GM12874 (cell line): ENCODE measurements at regions not wholly inside any gene's neighbourhood (a gene's known extent, or its start where the extent isn't known, plus 50 kb on each side); places are given as distances from the start of the nearest gene placed in this dataset.

Source experiments
- CTCF ChIP-seq: IDR thresholded peaks from 2 replicates; pipeline ENCODE4 v1.5.1; 2011; ENCODE audit warnings: low read depth, mild to moderate bottlenecking, control low read depth, low read length, moderate library complexity; ENCODE audit not compliant: insufficient read depth

DNA sequence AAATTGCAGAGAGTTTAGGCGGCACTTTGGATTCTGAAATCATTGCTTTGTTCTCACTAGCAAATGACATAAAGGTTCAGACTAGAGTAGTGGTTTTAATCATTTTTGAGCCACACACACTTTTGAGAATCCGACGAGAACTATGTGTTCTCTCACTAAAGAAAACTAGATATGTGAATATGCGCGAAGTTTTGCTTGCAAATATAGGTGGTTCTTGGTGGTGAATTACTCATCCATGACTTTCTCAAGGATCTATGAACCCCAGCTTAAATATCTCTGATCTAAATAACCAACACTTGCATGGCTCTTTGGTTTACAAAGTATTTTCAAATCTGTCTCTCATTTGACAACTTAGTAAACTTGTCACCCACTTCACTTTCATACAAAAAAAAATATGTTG lies 54.8 kb downstream of the NOG start:
- TF ChIP-seq CTCF: no peak

DNA sequence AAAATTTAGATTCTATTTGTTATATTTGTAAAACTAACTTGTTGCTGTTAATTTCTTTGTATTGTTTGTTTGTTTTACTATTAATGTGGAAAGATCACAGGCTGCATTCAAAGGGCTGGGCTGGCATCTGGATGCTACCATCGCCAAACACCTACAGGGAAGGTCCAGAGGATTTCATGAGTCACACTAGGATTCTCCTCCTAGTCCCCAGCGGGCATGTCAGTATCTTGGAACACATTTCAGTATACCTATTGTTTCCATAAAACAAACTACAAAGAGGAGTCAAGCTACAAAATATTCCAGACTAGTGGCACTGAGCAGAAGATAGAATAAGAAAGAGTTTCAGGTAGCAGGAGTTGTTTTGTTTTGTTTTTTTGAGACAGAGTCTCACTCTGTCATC lies 55.3 kb downstream of the NOG start:
- no peak for TF ChIP-seq CTCF

DNA sequence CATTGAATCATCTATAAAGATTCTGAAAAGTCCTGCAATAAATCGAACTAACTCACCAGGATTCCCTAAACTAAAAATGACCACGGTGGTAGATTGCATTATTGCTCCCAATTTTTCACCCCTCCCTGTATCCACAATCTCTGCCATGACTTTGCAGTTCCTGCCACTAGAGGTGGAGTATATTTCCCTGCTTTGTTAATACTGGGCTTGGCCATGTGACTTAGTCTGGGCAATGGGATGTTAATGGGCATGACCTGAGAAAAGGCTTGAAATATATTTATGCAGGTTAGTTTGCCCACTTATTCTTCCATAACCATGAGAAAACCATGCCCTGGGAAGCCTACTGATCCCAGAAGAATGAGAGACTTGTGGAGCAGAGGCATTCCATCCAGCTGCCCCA lies 59.1 kb downstream of the NOG start:
- no peak for TF ChIP-seq CTCF

DNA sequence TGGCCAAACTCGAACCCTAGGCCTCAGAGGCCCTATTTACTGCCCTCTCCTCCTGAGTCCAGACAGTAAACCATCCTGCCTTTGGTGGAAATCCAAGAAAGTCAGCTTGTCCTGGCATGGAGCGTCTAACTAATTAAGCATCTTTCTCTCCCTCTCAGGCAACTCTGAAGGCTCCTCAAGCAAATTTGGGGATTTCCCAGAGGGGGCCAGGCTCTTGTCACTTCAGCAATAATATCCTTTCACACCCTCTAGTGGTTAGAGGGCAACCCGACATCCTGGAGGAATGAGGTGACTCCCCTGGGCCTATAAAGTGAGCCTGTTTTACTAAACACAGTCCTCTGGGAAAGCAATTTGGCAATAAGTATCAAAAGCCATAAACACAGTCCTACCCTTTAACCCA lies 60.4 kb downstream of the NOG start:
- peak; percentile 56 for TF ChIP-seq CTCF

- no peak for TF ChIP-seq CTCF
These were observed 63.3 kb downstream of the NOG start for GRCh38 chr17:56656701-56657327.

- no peak for TF ChIP-seq CTCF
These were observed 65.1 kb downstream of the NOG start for GRCh38 chr17:56658648-56659047.

DNA sequence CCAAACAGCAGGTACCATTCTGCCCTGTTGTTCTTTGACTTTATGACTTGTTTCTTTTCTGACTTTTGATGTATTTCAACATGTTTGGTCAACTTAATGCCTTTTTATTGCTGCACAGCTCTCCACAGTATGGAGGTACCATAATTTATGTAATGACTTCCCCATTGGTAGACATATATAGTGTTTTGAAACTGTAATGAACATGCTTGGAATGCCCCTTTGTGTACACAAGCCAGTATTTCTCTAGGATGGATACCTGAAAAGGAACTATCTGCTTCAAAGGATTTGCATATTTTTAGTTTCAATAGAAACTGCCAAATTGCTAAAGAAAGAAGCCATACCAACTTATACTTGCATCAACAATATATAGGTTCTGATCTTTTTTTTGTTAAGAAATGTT lies 66.1 kb downstream of the NOG start:
- no peak for TF ChIP-seq CTCF
